ENCODE measurements at regions not wholly inside any gene's neighbourhood (a gene's known extent, or its start where the extent isn't known, plus 50 kb on each side); places are given as distances from the start of the nearest gene placed in this dataset.

DNA sequence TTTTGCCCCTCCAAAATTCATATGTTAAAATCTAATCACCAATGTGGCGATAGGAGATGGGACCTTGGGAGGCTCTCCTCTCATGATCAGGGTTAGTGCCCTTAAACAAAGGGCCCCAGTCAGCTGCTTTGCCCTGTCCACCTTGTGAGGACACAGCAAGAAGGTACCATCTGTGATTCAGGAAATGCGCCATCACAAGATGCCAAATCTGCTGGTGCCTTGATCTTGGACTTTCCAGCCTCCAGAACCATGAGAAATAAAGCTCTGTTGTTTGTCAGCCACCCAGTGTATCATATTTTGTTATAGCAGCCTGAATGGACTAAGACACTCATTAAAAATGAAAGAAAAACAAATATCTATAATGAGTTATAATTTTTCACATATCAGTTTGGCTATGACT is 63.0 kb upstream of the NKD1 start:
- Mint-ChIP-seq H3K9me3 (ENCODE audit: insufficient read depth) (peaks cover 5% of the 10 kb centered on the region), H3K4me1 (no peaks in the 10 kb centered on the region), H3K27ac (no peak overlapping the region), H3K4me3 (no peak overlapping the region), H3K27me3 (peaks cover 14% of the 10 kb centered on the region)
- Histone ChIP-seq H4K20me1 (ENCODE audit: control insufficient read depth, insufficient read depth, low read length, poor library complexity, severe bottlenecking) (no peaks in the 10 kb centered on the region), H3K27ac (ENCODE audit: low read length in 2 of 2) (no peak overlapping the region), H3K9ac (ENCODE audit: low read length) (no peak overlapping the region), H3K9me3 (ENCODE audit: control extremely low read depth in 1 of 3, control insufficient read depth in 2 of 3, insufficient read depth in 1 of 3, low read length in 2 of 3) (peaks cover 0 to 18% (median 14%) of the 10 kb centered on the region in 3 donors), H3K36me3 (replicated peaks in 1 of 2; ENCODE audit: control extremely low read depth in 1 of 2, control insufficient read depth in 1 of 2, extremely low read depth in 1 of 2, insufficient read depth in 2 of 2, low read length in 1 of 2) (no peaks in the 10 kb centered on the region), H3K27me3 (replicated peaks in 1 of 4; ENCODE audit: control extremely low read depth in 1 of 4, control insufficient read depth in 3 of 4, insufficient read depth in 4 of 4, low read length in 3 of 4) (peaks cover 0 to 11% (median 3%) of the 10 kb centered on the region in 4 experiments), H3K4me2 (replicated peaks; ENCODE audit: low read depth, low read length, poor library complexity, severe bottlenecking) (no peak overlapping the region), H3K4me3 (ENCODE audit: control extremely low read depth in 1 of 5, extremely low read depth in 1 of 5, insufficient read depth in 1 of 5, low read depth in 2 of 5, low read length in 4 of 5) (no peak overlapping the region), H3K4me1 (ENCODE audit: control insufficient read depth in 2 of 2, insufficient read depth in 2 of 2, low read length in 2 of 2) (no peaks in the 10 kb centered on the region), H3K79me2 (ENCODE audit: control insufficient read depth, insufficient read depth, low read length) (no peaks in the 10 kb centered on the region), H2AFZ (ENCODE audit: insufficient read depth, low read depth, low read length, poor library complexity, severe bottlenecking) (no peak overlapping the region)
- ATAC-seq (ENCODE audit: low read depth) (no peak), DNase-seq (no peak)
- TF ChIP-seq EZH2 (IDR thresholded peaks at IDR 0.05; ENCODE audit: borderline replicate concordance, insufficient read depth, low read depth, low read length, poor library complexity, severe bottlenecking): no peak
- TF ChIP-seq, protein P1, sequence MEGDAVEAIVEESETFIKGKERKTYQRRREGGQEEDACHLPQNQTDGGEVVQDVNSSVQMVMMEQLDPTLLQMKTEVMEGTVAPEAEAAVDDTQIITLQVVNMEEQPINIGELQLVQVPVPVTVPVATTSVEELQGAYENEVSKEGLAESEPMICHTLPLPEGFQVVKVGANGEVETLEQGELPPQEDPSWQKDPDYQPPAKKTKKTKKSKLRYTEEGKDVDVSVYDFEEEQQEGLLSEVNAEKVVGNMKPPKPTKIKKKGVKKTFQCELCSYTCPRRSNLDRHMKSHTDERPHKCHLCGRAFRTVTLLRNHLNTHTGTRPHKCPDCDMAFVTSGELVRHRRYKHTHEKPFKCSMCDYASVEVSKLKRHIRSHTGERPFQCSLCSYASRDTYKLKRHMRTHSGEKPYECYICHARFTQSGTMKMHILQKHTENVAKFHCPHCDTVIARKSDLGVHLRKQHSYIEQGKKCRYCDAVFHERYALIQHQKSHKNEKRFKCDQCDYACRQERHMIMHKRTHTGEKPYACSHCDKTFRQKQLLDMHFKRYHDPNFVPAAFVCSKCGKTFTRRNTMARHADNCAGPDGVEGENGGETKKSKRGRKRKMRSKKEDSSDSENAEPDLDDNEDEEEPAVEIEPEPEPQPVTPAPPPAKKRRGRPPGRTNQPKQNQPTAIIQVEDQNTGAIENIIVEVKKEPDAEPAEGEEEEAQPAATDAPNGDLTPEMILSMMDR (IDR thresholded peaks at IDR 0.05): no peak
- POLR2A ChIA-PET: no interaction called here
- intact Hi-C loops (cut with micrococcal nuclease): no loop called here
- WGBS (ENCODE audit: insufficient coverage): 100% methylated on average over 2 of the region's 2 CpGs
- CTCF ChIA-PET: no interaction called here

DNA sequence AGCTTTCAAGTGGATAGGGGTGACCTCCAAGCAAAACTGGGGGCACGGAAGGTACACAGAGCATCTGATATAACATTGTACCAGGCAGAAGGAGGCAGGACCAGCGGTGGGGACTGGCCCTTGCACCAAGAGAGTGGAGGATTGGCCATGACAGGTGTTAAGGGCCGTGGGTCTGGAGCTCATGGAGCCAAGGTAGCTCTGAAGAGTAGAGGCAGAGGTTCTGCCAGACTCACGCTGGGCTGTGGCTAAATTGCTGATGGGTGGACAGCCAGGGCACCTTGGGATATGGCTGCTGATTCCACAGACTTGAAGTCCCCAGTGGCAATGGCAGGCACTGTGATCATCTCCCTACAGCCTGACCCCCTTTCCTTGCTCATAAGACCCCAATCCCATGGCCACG is 65.9 kb upstream of the NKD1 start:
- H3K9me3 ChIP-seq (ENCODE audit: control extremely low read depth in 1 of 3, control insufficient read depth in 2 of 3, insufficient read depth in 1 of 3, low read length in 2 of 3): peaks cover 0 to 18% (median 14%) of the 10 kb centered on the region in 3 donors
- ChIA-PET CTCF (interaction anchor here (0.7 kb wide), 1 partner anchor 222 kb away, joined by 3 read pairs; no protein-coding TSS in a partner anchor), POLR2A (no interaction called here)
- WGBS (ENCODE audit: insufficient coverage): 74% methylated on average over 4 of the region's 5 CpGs
- H4K20me1 ChIP-seq (ENCODE audit: control insufficient read depth, insufficient read depth, low read length, poor library complexity, severe bottlenecking): no peaks in the 10 kb centered on the region
- intact Hi-C loops (cut with micrococcal nuclease): no loop called here
- Mint-ChIP-seq H3K9me3 (ENCODE audit: insufficient read depth) (peaks cover 5% of the 10 kb centered on the region), H3K27me3 (peaks cover 22% of the 10 kb centered on the region), H3K4me1 (no peaks in the 10 kb centered on the region), H3K27ac (no peak overlapping the region), H3K4me3 (no peak overlapping the region)
- H3K4me1 ChIP-seq (ENCODE audit: control insufficient read depth in 2 of 2, insufficient read depth in 2 of 2, low read length in 2 of 2): no peaks in the 10 kb centered on the region
- no peak overlapping the region for H3K9ac ChIP-seq (ENCODE audit: low read length)
- no peak for DNase-seq
- TF ChIP-seq EZH2 (IDR thresholded peaks at IDR 0.05; ENCODE audit: borderline replicate concordance, insufficient read depth, low read depth, low read length, poor library complexity, severe bottlenecking): no peak
- TF ChIP-seq, protein P1 (IDR thresholded peaks at IDR 0.05): no peak
- no peaks in the 10 kb centered on the region for H3K79me2 ChIP-seq (ENCODE audit: control insufficient read depth, insufficient read depth, low read length)
- no peak overlapping the region for H2AFZ ChIP-seq (ENCODE audit: insufficient read depth, low read depth, low read length, poor library complexity, severe bottlenecking)
- H3K4me2 ChIP-seq (replicated peaks; ENCODE audit: low read depth, low read length, poor library complexity, severe bottlenecking): no peak overlapping the region
- no peak overlapping the region for H3K4me3 ChIP-seq (ENCODE audit: control extremely low read depth in 1 of 5, extremely low read depth in 1 of 5, insufficient read depth in 1 of 5, low read depth in 2 of 5, low read length in 4 of 5)
- no peak for ATAC-seq (ENCODE audit: low read depth)
- peaks cover 0 to 14% (median 3%) of the 10 kb centered on the region in 4 experiments for H3K27me3 ChIP-seq (replicated peaks in 1 of 4; ENCODE audit: control extremely low read depth in 1 of 4, control insufficient read depth in 3 of 4, insufficient read depth in 4 of 4, low read length in 3 of 4)
- no peak overlapping the region for H3K27ac ChIP-seq (ENCODE audit: low read length in 2 of 2)
- no peaks in the 10 kb centered on the region for H3K36me3 ChIP-seq (replicated peaks in 1 of 2; ENCODE audit: control extremely low read depth in 1 of 2, control insufficient read depth in 1 of 2, extremely low read depth in 1 of 2, insufficient read depth in 2 of 2, low read length in 1 of 2)
